ENCODE measurements at regions not wholly inside any gene's neighbourhood (a gene's known extent, or its start where the extent isn't known, plus 50 kb on each side); places are given as distances from the start of the nearest gene placed in this dataset.

DNA sequence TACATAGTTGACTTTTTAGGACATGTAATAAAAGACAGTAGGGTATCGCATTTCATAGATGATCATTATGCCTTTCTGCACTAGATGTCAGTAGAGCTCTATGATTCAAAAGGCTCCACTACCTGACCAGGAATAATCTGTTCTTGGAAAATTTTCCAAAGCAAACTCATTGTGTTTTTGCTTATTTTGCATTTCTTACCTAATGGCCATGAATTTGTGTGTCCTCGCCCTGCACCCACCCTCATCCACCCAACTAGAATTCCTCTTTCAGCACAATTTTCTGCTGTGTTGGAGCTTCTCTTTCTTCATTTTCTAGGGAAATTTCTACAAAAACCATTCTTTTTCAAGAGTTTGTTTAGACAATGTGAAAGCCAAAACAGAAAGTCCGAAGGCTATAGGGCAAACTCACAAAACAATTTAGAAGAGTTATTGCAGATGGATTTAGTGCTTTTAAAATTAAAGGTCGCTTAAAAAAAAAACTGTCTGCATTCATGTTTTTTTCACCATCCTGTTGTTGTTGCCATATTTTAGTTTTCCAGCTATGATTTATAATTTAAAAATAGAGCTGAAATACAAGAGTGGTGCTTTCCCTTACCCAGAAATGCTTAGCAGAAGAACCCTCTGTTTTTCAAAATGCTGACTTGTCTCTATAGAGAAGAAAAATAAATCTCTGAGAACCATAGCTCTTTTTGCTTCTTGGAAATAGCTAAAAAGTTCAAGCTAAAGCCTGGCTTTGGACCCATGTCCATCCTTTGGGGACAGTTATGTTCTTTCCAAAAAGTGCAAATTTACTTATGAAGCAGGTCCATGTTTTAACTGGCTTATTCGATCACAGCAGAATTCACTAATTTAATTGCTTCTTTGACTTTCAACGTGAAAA, 183.7 kb downstream of the SPATA18 start:
- TF ChIP-seq, protein P1, sequence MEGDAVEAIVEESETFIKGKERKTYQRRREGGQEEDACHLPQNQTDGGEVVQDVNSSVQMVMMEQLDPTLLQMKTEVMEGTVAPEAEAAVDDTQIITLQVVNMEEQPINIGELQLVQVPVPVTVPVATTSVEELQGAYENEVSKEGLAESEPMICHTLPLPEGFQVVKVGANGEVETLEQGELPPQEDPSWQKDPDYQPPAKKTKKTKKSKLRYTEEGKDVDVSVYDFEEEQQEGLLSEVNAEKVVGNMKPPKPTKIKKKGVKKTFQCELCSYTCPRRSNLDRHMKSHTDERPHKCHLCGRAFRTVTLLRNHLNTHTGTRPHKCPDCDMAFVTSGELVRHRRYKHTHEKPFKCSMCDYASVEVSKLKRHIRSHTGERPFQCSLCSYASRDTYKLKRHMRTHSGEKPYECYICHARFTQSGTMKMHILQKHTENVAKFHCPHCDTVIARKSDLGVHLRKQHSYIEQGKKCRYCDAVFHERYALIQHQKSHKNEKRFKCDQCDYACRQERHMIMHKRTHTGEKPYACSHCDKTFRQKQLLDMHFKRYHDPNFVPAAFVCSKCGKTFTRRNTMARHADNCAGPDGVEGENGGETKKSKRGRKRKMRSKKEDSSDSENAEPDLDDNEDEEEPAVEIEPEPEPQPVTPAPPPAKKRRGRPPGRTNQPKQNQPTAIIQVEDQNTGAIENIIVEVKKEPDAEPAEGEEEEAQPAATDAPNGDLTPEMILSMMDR (IDR thresholded peaks at IDR 0.05), result peak; percentile 58 to 71 (median 69)
- TF ChIP-seq POLR2A (IDR thresholded peaks at IDR 0.05), result no peak

Measured in right lobe of liver (tissue), 4 donors.